GM18870 (cell line): ENCODE measurements at regions not wholly inside any gene's neighbourhood (a gene's known extent, or its start where the extent isn't known, plus 50 kb on each side); places are given as distances from the start of the nearest gene placed in this dataset.
"Not testable (repeated sequence)": the region's sequence is repeated elsewhere in the genome, so short reads cannot be mapped to it uniquely, and the experiment has no call there.

ENCODE experiments used
- ATAC-seq: cut with Tn5 transposase; IDR thresholded peaks from one replicate; pipeline ENCODE4 v1.9.1; 2021; ENCODE audit warnings: moderate library complexity; ENCODE audit not compliant: unreplicated experiment

DNA sequence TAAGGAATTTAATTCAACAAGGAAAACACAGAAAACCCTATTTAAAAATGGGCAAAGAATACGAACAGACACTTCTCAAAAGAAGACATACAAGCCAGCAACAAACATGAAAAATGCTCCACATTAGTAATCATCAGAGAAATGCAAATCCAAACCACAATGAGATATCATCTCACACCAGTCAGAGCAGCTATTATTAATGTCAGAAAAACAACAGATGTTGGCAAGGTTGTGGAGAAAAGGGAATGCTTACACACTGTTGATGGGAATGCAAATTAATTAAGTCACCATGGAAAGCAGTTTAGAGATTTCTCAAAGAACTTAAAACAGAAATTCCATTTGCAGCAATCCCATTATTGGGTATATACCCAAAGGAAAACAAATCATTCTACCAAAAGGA is 55.2 kb downstream of the GCC1 start:
- no peak for ATAC-seq

DNA sequence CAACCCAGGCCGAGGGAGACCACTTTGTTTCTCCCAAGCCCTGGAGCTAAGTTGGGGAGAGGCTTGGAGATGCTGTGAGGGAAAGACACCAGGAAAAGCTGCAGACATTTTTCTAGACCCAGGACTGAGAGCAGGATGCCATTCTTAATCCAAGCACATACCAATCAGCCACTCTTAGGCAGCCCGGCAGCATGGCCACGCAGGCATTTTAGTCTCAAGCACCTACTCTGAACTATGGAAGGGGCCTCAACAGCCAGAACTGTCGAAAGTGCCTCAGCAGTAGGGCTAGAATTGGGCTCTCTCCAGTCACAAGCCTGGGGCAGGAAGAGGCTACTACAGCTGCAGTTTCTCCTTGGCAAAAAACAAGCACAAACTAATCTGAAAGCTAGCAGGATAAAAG is 57.8 kb downstream of the GCC1 start:
- no peak for ATAC-seq

DNA sequence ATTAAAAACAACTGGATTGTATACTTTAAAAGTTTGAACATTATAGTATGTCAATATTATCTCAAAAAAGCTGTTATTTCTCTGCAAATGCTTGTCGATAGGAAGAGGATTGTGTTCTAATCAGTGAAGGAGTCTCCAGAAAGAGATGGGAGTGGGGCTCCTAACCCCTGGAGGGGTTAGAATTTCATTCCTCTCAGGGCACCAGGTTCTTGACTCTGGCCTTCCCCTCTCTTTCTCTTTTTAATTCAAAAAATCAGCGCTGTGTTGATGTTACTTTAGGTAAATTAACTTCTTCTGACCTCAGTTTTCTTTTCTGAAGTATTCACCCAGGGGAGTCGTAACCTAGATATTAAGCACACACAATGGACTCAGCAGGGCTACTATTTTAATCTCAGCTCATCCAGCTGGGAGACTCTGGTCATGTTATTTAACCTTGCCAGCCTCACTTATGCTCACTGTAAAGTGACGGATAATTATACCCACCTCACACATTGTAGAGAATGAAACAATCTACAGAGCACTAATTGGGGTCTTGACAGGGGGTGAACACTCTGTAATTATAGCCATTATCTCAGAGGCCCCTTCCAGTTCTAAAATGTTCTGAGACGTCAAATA is 59.4 kb downstream of the GCC1 start:
- no peak for ATAC-seq

DNA sequence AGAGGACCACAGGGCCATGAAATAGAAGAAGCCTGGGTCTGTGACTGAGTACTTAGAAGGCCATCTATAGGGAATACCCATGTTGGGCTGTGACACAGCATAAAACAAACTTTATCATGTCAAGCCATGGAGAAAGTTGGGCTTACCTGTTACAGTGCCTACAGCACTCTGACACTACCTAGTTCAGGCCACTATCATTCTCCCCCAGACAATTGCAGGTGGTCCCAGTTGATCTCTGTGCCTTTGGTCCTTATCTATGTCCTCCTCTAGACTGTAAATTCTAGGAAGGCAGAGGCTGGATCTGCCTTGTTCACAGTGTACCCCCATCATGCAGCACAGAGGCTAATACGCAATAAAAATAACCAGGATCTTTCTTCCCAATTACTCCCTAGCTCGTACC is 69.1 kb downstream of the GCC1 start:
- ATAC-seq = no peak

DNA sequence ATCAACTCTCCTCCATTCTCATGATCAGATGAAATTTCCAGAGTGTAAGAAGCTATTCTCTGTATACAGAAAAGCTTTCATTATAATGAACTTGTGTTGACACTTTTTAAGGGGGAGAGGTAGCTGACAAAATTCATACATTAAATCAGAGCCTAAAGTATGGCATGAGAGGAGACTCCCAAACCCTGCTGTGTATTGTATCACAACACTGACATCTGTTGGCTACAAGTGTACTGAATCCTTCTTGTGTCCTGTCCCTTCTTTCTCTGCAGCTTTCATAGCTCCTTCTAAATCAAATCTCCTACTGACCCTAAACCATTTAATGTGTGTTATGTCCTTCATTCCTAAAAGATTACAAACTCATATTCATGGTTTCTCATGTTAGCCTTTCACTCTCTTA is 70.9 kb downstream of the GCC1 start:
- no peak for ATAC-seq

DNA sequence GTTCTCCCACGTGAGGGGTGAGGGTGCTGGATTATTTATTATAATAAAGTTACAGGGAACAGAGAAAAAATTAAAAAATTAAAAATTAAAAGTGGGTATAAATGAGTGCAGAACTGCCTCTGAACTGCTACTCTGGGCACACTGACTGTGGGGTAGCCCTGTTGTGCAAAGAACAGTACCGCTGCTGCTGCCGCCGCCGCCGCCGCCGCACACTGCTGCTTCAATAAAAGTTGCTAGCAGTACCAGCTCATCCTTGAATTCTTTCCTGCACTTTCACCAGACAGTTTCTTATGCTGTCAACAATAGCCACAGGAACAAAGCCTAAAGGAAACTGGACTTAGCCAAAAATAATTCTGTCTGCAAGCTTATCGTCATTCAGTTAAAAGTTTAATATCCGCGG is 72.1 kb downstream of the GCC1 start:
- ATAC-seq = no peak

DNA sequence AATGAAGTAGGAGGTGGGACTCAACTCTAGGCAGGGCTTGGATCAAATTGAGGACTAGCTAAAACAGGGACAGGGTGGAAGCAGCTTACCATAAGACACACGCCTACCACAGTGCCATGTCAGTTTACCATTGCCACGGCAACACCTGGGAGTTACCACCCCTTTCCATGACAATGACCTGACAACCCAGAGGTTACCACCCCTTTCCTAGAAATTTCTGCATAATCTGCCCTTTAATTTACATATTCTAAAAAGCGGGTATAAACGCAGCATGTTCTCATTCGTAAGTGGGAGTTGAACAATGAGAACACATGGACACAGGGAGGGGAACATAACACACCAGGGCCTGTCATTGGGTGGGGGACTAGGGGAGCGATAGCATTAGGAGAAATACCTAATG is 72.7 kb downstream of the GCC1 start:
- no peak for ATAC-seq

DNA sequence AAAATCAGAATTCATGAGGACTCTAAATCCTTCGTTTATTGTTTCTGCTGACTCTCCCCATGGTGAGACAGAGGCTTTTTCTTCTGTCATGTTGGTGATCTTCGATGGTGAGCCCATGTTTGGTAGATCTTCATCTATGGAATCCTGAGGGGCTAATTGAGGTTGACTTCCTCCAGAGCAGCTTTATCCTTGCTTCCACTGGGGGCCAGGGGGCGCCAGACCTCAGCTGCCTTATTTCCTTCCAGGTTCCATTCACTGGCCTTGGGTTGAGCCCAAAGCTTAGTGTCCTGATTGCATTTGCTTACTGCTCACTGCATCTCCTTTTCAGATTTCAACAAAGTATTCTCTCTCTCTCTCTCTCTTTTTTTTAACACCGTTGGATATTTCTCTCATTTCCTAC is 80.7 kb downstream of the GCC1 start:
- ATAC-seq = no peak

DNA sequence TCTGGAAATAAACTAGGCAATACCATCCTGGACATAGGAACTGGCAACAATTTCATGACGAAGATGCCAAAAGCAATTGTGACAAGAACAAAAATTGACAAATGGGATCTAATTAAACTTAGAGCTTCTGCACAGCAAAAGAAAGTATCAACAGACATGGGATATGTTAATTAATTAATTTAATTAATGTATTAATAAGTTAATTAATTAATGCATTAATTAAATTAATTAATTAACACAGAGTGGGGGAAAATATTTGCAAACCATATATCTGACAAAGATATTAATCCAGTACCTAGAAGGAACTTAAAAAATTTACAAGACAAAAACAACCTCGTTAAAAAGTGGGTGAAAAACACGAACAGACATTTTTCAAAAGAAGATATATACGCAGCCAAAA is 83.6 kb downstream of the GCC1 start:
- ATAC-seq = no peak

DNA sequence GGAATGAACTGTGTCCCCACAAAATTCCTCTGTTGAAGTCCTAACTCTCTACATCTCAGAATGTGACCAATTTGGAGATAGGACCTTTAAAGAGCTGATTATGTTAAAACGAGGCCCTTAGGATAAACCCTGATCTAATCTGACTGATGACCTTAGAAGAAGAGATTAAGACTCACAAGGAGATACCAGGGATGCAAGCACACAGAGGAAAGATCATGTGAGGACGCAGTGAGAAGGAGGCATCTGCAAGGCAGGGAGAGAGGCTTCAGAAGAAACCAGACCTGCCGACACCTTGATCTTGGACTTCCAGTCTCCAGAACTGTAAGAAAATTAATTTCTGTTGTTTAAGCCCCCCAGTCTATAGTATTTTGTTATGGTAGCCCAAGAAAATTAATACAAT is 94.9 kb upstream of the ZNF800 start:
- ATAC-seq = no peak

DNA sequence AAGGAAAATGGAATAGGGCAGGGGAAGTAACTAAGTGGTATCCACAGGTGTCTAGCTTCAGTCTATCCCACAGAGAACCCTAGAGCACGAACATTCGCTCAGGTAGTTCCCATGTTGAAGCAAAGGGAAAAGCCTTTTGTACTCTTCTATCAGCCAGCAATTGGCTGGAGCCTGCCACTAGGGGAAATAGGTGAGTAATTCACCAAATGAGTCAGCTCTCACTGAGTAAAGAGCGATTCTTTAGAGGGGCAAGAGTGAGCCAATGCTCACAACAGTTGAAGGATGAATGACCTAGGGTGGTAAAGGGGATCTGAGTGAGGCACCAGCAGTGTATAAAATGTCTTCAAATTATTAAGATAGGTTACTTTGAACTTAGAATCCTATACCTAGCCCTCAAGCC is 94.1 kb upstream of the ZNF800 start:
- peak; percentile 57 for ATAC-seq

DNA sequence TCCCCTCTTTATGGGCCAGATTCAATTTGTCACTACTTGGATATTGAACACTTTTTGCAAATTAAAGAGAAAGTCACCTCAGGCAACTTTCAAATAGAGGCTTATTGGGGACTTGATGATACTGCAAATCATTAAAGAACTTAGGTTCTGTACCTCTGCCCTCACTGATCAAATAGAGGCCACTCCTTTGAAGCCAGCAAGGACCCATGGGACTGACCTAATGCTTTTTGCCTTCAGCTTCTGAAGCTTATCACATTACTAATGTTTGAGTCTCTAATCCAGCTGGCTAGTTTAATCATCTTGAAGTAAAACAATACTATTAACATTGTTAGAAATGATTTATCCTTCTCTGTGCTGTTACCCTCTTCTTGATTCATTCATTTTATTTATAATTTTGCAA is 93.0 kb upstream of the ZNF800 start:
- no peak for ATAC-seq

DNA sequence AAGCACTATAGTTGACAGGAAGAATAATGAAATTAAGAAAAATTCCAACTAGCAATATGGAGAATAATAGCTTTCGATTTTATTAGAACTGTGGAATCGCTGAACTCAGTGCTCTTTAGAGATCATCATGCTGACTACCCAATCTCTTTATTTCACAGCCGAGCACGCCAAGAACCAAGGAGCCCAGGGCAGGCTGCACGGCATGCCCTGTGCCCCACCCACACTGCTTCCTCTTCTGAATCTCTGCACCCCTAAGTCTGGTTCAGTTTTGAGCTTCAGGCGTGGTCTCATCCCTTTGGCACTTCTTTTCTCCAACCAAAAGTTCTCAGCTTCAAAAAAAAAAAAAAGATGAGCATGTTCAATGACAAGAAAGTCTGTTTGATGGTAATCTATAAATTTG is 92.4 kb upstream of the ZNF800 start:
- ATAC-seq = no peak

DNA sequence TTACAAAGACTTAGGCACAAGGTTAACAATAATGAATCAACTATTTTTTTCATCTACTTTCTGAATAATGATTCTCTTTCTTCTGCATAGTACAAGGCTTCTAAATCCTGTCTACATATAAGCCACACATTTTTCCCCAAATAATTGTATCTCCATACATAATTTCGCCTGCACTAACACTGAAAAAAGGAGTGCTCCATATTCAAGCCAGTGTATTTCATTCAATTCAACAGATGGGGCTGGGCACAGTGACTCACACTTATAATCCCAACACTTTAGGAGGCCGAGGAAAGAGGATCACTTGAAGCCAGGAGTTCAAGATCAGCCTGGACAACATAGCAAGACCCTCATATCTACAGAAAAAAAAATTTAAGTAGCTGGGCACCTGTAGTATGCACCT is 86.0 kb upstream of the ZNF800 start:
- ATAC-seq = no peak

DNA sequence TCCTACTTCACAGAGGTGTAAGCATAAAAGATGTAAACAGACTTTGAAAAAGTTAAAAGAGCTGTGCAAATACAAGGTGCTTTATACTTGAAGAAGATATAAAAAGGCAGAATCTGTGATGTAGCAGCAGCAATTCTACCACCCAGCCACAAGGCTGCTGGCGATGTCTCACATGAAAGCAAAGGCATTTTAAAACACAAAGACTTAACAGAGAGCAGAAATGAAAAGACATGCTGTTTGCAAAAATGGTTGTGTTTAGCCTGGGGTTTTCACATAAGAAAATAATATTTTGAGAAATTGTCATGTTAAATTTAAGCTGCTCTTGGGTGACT is 85.5 kb upstream of the ZNF800 start:
- no peak for ATAC-seq

DNA sequence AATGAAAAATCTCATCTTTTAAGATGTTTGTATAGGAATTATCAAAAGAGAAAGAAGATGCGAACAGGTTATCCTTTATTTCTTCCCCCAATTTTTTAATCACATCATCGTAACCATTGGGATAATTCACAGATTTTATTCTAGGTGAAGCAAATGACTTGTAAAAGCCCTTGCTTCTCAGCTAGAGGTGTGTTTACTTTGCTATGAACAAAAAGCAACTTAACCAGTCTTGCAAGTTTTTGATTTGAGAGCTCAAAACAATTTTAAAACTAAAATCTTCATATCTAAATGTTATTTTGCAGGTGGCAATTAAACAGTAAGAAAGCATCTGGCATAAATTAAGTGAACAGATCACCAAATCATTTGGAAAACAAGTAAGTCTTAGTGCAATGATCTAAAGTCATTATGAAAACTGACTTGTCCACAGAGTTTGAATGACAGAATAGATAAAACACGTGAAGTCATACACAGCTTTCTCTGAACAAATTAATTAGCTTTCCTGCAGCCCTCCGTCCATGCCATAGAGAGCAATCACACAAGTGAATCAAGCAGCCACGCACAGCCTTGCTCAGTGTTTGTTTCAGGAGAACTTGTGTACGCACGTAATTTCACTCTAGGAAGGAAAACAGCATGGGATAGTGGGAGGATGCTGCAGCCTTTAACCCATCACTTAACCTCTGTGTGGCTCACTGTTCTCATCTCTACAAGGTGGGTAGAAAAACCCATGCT is 85.0 kb upstream of the ZNF800 start:
- no peak for ATAC-seq

DNA sequence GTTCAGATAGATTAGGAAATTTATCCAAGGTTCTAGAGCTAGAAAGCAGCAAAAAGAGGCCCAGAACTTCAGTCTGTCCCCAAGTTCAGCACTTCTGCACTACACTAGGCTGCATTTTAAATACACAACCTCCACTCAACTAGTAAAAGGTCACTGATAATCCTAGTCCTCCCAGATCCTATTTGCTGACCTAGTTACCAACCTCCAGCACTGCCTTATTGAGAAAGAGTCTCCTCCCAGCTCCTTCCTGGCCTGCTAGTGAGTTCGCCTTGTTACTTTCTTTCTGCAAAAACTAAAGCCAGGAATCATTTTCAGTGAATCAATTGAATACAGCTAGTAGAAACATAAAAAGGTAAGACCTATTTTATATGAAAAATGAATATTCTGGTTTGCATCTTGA is 84.1 kb upstream of the ZNF800 start:
- ATAC-seq = no peak

DNA sequence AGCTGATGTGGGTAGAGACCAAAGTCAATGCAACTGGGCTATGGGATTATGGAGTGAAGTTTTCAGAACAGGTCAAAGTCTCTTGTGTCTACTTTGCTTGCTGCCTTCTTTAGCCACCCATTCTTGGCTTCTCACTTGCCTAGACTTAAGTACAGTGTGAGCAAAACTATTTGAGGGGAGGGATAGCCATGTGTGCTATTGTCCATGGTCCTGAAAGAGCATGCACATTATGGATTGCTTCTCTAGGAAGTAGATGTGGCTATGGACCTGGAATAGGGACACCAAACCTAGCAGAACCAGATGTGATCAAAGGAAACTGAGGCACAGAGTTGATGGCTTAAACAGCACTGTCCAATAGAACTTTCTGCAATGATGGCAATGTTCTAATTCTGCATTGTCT is 81.9 kb upstream of the ZNF800 start:
- ATAC-seq = no peak

DNA sequence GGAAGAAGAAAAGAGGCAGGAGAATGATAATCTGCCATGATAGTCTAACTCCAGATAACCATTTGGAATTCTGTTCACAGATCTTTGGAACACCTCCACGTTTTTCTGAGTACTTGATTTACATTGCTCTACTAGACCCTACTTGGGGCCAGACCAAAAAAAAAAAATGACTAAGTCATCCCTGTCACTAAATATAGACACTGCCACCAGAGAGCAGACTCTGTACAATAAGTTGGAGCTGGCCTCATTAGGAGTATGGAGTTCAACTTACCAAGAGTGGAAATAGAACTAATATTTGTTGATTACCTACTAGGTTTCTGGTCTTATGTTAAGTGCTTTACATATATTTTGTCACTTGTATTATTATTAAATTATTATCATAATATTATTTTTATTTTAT is 80.9 kb upstream of the ZNF800 start:
- ATAC-seq = no peak

DNA sequence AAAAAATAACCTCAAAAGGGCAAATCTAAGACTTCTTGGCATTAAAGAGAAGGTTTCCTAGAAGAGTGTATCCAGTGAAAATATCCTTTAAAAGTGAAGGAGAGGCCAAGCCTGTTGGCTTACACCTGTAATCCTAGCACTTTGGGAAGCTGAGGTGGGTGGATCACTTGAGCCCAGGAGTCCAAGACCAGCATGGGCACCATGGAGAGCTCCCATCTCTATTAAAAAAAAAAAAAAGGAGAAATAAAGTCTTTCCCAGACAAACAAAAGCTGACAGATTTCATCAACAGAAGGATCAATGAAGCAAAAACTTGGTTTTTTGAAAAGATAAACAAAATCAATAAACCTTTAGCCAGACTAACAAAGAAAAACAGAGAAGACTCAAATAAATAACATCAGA is 67.6 kb upstream of the ZNF800 start:
- ATAC-seq = no peak

DNA sequence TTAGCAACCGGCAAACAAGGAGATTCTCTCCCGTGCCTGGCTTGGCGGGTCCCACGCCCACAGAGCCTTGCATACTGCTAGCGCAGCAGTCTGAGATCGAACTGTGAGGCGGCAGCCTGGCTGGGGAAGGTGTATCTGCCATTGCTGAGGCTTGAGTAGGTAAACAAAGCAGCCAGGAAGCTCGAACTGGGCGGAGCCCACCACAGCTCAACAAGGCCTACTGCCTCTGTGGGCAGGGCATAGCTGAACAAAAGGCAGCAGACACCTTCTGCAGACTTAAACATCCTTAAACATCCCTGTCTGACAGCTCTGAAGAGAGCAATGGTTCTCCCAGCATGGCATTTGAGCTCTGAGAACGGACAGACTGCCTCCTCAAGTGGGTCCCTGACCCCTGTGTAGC is 58.8 kb upstream of the ZNF800 start:
- not testable (repeated sequence) for ATAC-seq

DNA sequence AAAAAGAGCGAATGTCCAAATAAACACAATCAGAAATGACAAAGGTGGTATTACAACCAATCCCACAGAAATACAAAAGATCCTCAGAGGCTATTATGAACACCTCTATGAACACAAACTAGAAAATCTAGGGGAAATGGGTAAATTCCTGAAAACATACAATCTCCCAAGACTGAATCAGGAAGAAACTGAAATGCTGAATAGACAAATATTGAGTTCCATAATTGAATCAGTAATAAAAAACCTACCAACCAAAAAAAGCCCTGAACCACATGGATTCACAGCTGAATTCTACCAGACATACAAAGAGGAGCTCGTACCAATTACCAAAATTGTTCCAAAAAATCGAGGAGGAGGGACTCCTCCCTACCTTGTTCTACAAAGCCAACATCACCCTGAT is 56.1 kb upstream of the ZNF800 start:
- ATAC-seq = no peak

DNA sequence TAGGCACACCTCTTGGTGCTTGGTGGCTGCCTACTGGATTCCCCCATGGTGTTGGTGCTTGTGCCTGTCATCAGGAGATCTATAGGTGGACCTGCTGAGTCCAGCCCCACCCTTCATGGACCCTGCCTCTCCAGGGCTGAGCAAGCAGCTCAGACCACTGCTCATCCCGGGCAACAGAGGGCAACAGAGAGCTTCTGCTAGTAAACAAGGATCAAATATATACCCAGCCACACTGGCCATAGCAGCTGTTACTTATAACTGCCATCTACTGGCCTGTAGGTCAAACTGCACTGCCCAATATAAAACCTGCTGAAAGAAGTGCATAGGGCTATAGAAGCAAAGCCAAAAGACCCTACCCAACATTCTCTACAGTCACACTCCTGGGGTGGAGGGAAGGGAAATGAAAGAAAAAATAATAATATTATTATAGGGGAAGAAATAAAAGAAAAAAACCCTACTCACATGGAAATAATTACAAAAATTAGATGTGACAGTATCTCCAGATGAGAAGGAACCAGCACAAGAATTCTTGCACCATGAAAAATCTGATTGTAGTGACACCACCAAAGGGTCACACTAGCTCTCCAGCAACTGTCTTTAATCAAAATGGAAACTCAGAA is 54.9 kb upstream of the ZNF800 start:
- peak; percentile 100 for ATAC-seq
